ENCODE measurements at regions not wholly inside any gene's neighbourhood (a gene's known extent, or its start where the extent isn't known, plus 50 kb on each side); places are given as distances from the start of the nearest gene placed in this dataset.
"Not testable (repeated sequence)": the region's sequence is repeated elsewhere in the genome, so short reads cannot be mapped to it uniquely, and the experiment has no call there.

- ATAC-seq, result no peak
- no peak overlapping the region for H3K4me3 ChIP-seq
- TF ChIP-seq, protein P1, sequence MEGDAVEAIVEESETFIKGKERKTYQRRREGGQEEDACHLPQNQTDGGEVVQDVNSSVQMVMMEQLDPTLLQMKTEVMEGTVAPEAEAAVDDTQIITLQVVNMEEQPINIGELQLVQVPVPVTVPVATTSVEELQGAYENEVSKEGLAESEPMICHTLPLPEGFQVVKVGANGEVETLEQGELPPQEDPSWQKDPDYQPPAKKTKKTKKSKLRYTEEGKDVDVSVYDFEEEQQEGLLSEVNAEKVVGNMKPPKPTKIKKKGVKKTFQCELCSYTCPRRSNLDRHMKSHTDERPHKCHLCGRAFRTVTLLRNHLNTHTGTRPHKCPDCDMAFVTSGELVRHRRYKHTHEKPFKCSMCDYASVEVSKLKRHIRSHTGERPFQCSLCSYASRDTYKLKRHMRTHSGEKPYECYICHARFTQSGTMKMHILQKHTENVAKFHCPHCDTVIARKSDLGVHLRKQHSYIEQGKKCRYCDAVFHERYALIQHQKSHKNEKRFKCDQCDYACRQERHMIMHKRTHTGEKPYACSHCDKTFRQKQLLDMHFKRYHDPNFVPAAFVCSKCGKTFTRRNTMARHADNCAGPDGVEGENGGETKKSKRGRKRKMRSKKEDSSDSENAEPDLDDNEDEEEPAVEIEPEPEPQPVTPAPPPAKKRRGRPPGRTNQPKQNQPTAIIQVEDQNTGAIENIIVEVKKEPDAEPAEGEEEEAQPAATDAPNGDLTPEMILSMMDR (IDR thresholded peaks at IDR 0.05), result no peak
- no peaks in the 10 kb centered on the region for H3K36me3 ChIP-seq
- no peaks in the 10 kb centered on the region for H3K4me1 ChIP-seq
- intact Hi-C loops (cut with DNase I), result no loop called here
- H3K9me3 ChIP-seq, result no peaks in the 10 kb centered on the region
- no peaks in the 10 kb centered on the region for H3K27me3 ChIP-seq
- H3K27ac ChIP-seq, result no peak overlapping the region
- DNase-seq, result no peak
Measured at GRCh38 chr2:53036196-53036595, 731.4 kb upstream of the CHAC2 start.

- Histone ChIP-seq H3K9me3 (no peaks in the 10 kb centered on the region), H3K4me3 (no peak overlapping the region), H3K36me3 (no peaks in the 10 kb centered on the region), H3K27me3 (no peaks in the 10 kb centered on the region), H3K4me1 (no peaks in the 10 kb centered on the region), H3K27ac (no peak overlapping the region)
- TF ChIP-seq, protein P1 (IDR thresholded peaks at IDR 0.05), result no peak
- intact Hi-C loops (cut with DNase I), result no loop called here
- ATAC-seq (no peak), DNase-seq (no peak)
Measured at GRCh38 chr2:53035153-53035552, 732.5 kb upstream of the CHAC2 start.

GRCh38 chr2:53033411-53033810 lies 734.2 kb upstream of the CHAC2 start:
- no peaks in the 10 kb centered on the region for H3K9me3 ChIP-seq
- ATAC-seq (no peak), DNase-seq (no peak)
- H3K4me1 ChIP-seq, result no peaks in the 10 kb centered on the region
- intact Hi-C loops (cut with DNase I), result no loop called here
- no peak overlapping the region for H3K27ac ChIP-seq
- TF ChIP-seq, protein P1 (IDR thresholded peaks at IDR 0.05), result no peak
- H3K4me3 ChIP-seq, result no peak overlapping the region
- H3K27me3 ChIP-seq, result no peaks in the 10 kb centered on the region
- no peaks in the 10 kb centered on the region for H3K36me3 ChIP-seq

- no peaks in the 10 kb centered on the region for H3K36me3 ChIP-seq
- no peaks in the 10 kb centered on the region for H3K4me1 ChIP-seq
- no peak for DNase-seq
- ATAC-seq, result no peak
- H3K4me3 ChIP-seq, result no peak overlapping the region
- H3K27me3 ChIP-seq, result no peaks in the 10 kb centered on the region
- H3K27ac ChIP-seq, result no peak overlapping the region
- no peaks in the 10 kb centered on the region for H3K9me3 ChIP-seq
- intact Hi-C loops (cut with DNase I), result no loop called here
- TF ChIP-seq, protein P1 (IDR thresholded peaks at IDR 0.05), result no peak
Measured at GRCh38 chr2:53028746-53029423, 738.7 kb upstream of the CHAC2 start.

DNA sequence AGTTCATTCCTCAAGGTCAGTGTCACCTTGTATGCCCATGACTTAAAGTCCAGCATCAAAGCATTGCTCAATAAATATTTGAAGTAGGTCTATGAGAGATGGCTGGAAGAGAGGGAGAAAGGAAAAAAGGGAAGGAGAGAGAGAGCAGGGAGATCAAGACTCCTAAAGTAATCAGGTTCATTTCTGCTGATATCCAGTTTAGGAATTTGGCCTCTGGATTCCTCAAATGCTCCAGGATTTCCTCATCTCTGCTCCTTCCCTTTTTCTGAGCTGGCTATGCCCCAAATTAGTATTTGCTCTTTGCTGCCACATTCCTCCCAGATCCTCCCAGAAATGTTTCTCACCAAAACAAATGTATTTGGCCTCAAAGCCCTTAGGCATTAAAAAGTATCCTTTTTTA lies 739.4 kb upstream of the CHAC2 start:
- ATAC-seq (no peak), DNase-seq (no peak)
- intact Hi-C loops (cut with DNase I), result no loop called here

GRCh38 chr2:53022248-53022647 lies 745.4 kb upstream of the CHAC2 start:
- H3K9me3 ChIP-seq; ATAC-seq; DNase-seq; H3K27me3 ChIP-seq; H3K4me3 ChIP-seq; intact Hi-C loops (cut with DNase I); H3K4me1 ChIP-seq; H3K36me3 ChIP-seq; H3K27ac ChIP-seq: not testable (repeated sequence)

More for the DNA sequence above, 739.4 kb upstream of the CHAC2 start:
- Histone ChIP-seq H3K4me1 (no peaks in the 10 kb centered on the region), H3K27me3 (no peaks in the 10 kb centered on the region), H3K4me3 (no peak overlapping the region), H3K36me3 (no peaks in the 10 kb centered on the region), H3K9me3 (no peaks in the 10 kb centered on the region), H3K27ac (no peak overlapping the region)
- TF ChIP-seq, protein P1 (IDR thresholded peaks at IDR 0.05), result no peak
